ENCODE measurements at regions not wholly inside any gene's neighbourhood (a gene's known extent, or its start where the extent isn't known, plus 50 kb on each side); places are given as distances from the start of the nearest gene placed in this dataset.

DNA sequence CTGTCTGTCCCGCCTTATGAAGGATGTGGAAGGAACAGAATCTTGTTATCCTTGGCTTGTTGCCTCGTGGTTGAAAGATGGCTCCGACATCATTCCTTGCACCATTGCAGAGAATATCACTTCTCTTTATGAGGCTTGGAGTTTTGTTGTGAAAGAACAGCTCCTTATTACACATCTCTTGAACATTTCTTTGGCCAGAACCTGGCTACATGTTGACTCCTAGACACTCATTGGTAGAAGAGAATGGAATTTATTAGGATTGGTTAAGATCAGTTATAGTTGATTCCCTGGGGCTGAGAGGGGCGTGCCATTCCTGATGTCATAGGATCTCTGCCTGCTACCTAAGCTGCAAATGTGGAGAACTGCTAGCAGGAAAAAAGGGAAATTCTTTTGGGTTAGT, 180.5 kb upstream of the CTBP2 start:
- TF ChIP-seq POLR2AphosphoS5 (IDR thresholded peaks at IDR 0.05; ENCODE audit: borderline replicate concordance, low read depth, low read length) (no peak), EZH2 (IDR thresholded peaks at IDR 0.05) (no peak)

Data from SK-N-MC (cell line).